ENCODE measurements at regions not wholly inside any gene's neighbourhood (a gene's known extent, or its start where the extent isn't known, plus 50 kb on each side); places are given as distances from the start of the nearest gene placed in this dataset.
"Not testable (repeated sequence)": the region's sequence is repeated elsewhere in the genome, so short reads cannot be mapped to it uniquely, and the experiment has no call there.

GRCh38 chr4:107389965-107390364, 330.1 kb downstream of the PAPSS1 start:
- no peak for DNase-seq

GRCh38 chr4:107388736-107389274, 331.2 kb downstream of the PAPSS1 start:
- no peak for DNase-seq

DNA sequence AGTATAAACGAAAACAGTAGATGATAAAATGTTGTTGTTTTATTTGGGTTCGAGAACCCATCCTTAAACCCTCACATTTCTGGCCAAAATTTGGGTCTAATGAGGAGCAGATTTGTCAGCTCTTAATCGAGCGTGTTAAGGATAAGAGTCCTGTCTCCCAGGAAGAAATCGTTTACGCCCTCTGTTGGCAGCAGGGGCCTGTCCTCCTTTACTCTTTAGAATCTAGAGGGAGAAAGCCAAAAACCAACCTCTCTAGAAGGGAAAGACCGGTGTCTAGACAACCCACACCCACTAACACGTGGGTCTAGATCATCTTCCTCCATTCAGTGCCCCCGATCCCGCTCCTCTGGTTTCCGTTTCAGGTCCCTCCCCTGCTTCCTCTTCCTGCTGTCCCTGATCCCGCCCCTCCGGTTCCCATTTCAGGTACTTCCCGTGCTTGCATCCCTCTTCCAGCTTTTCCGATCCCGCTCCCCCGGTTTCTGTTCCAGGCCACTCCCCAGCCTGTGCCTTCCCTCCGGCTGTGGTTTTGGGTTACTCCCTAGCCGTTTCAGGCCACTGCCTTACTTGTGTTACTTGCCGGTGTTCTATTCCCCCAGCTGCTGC, 339.1 kb downstream of the PAPSS1 start:
- DNase-seq = no peak

- DNase-seq = no peak
Observed at GRCh38 chr4:107380190-107380589, 339.8 kb downstream of the PAPSS1 start.

- no peak for DNase-seq
Observed at GRCh38 chr4:107379054-107379869, 340.8 kb downstream of the PAPSS1 start.

GRCh38 chr4:107376293-107376692, 340.2 kb upstream of the DKK2 start:
- no peak for DNase-seq

DNA sequence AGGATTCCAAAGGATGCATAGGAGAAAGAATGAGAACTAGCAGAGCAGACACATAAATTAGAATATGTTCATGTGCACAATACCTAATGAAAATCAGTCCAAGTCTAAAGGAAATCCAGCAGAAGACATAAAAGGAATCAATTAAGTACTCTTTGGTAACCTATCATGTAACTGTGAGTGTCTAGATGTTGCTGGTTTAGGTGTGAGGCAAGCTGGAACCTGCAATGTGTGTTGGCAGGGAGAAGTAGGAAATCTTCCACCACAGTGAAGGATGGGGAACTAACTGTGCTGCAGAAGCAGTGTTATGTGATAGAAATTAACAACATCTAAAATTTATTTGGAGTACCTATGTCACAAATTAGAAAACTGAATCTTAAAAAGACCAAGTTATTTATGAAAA, 330.8 kb upstream of the DKK2 start:
- DNase-seq = no peak

- DNase-seq = no peak
Observed at GRCh38 chr4:107366016-107366735, 330.1 kb upstream of the DKK2 start.

DNA sequence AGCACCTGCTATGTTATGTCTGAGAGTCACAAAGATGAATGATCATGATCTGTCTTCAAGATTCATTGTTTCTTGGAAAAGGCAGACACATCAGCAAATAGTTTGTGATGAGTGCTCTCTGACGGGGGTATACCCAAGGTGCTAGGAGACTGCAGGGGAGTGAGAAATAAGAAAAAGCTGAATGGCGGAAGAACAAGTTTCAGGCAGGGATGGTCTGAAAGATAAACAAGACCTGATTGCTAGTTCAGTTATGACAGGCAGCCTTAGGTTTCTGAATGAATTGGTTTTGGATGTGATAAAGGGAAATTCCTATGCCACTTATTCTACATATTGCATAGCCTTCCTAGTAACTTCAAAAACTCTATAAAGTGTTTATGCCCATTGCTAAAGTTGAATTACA, 327.0 kb upstream of the DKK2 start:
- DNase-seq = no peak

GRCh38 chr4:107359208-107359607, 323.1 kb upstream of the DKK2 start:
- DNase-seq = no peak

GRCh38 chr4:107354304-107354703, 318.2 kb upstream of the DKK2 start:
- not testable (repeated sequence) for DNase-seq

- DNase-seq = no peak
Observed at GRCh38 chr4:107351196-107351595, 315.1 kb upstream of the DKK2 start.

DNA sequence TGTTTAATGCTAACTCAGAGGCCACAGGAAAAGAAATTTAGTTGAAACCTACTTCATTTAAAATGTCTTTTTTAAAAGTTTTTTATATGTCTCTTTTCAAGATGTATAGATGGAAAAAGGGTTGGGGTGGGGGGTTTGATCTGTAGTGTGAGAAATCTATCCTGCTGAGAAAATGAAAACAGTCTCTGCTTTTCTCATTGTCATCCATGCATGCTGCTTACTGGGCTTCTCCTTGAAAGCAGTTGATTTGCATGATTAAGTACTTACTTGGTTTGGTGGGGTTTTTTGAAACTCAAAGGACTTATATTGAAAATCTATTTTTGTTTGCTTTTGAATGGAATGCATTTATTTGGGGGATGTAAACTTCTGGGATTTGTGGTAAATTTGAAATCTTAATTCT, 313.6 kb upstream of the DKK2 start:
- no peak for DNase-seq

DNA sequence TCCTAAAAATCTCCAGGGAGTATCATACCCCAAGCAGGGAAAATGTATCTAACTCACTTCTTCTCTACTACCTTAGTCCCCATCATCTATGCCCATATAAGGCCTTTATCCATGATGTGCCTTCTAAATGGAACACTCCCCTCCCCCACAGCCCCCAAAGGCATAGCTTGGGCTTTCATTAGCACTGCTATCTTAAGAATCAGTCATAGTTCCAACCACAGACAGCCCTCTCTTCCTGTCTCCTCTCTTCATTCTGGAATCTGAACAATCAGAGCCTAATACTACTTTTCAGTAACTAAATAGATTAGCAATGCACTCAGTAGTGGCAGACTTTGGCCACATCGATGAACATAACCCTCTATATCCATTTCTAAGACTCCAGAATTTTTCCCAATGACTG, 313.2 kb upstream of the DKK2 start:
- DNase-seq = no peak

- DNase-seq = no peak
Observed at GRCh38 chr4:107348188-107349050, 312.3 kb upstream of the DKK2 start.

DNA sequence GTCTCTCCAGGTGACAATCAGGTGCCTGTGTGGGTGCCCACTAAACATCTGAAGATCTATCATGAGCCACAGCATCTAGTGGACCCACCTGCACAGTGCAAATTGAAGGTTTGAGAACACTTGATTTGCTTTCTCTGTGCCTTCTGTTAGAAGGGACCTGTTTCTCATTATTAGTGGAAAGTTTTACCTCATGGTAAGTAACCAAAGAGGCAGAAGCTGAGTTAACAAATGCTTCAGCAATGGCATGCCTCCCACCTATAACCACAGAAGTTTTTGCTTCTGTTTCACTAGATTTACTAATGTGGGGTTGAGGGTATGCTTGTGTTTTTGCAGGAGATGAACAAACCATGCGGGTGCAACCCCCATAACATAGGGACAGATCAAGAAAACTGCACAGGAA, 297.4 kb upstream of the DKK2 start:
- DNase-seq = no peak

- not testable (repeated sequence) for DNase-seq
Observed at GRCh38 chr4:107332656-107333055, 296.5 kb upstream of the DKK2 start.

GRCh38 chr4:107330916-107331315, 294.8 kb upstream of the DKK2 start:
- no peak for DNase-seq

DNA sequence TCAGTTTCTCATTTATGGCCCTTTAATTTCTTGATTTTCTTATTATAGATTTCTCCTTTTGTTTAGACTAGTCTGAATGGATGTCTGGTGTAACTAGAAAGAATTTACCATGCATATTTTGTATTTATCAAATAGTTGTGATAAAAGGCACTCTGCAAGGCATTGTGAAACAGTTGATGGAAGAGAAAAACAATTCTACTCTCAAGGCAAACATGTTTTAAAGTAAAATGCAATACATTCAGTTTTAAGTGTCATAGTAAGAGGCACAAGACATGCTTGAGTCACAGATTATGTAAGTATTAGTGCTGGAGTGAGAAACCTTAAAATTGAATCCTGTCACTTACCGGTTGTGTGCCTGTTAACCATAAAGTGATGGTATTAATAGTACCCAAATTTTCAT, 283.3 kb upstream of the DKK2 start:
- DNase-seq = no peak

GRCh38 chr4:107318078-107318477, 282.0 kb upstream of the DKK2 start:
- no peak for DNase-seq

DNA sequence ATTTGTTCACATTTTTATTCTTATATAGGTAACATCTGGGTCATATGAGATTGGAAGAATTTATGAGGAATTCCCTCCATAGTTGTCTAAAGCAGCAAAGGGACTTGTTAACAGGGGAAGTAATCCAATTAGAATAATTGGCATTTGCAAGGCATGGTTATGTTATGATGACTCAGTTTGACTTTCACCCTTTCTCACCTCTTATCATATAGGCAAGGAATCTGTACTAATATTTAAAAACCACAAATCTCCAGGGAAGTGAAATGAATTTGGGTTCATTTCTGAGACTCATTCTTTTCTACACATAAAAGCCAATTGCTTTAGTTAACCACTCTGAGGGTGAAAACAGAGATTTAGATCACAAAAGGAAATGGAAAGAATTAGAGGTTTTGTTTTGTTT, 281.5 kb upstream of the DKK2 start:
- no peak for DNase-seq

GRCh38 chr4:107315584-107315983, 279.5 kb upstream of the DKK2 start:
- no peak for DNase-seq

- DNase-seq = no peak
Observed at GRCh38 chr4:107314156-107314555, 278.0 kb upstream of the DKK2 start.
